ENCODE measurements at regions not wholly inside any gene's neighbourhood (a gene's known extent, or its start where the extent isn't known, plus 50 kb on each side); places are given as distances from the start of the nearest gene placed in this dataset.

- H3K4me3 ChIP-seq (ENCODE audit: low read depth, low read length) = no peak overlapping the region
- H3K27me3 ChIP-seq (ENCODE audit: control insufficient read depth, insufficient read depth, low read length) = no peaks in the 10 kb centered on the region; the same call in 1 of the 2 replicates
- CTCF ChIA-PET = interaction anchor here (0.9 kb wide), 1 partner anchor 23 kb away, joined by 3 read pairs; no protein-coding TSS in a partner anchor
- POLR2A ChIA-PET = no interaction called here
- TF ChIP-seq CTCF (IDR thresholded peaks at IDR 0.05; ENCODE audit: insufficient read depth, low read depth, low read length) = no peak
- H3K36me3 ChIP-seq (ENCODE audit: control insufficient read depth, insufficient read depth, low read length) = no peaks in the 10 kb centered on the region
- no peak for DNase-seq (ENCODE audit: low read depth)
Observed at GRCh38 chr3:102016417-102016816, 167.1 kb downstream of the NFKBIZ start.

GRCh38 chr3:102017784-102018183, 168.5 kb downstream of the NFKBIZ start:
- CTCF ChIA-PET = interaction anchor here (0.8 kb wide), 1 partner anchor 10 kb away, joined by 3 read pairs; no protein-coding TSS in a partner anchor
- Histone ChIP-seq H3K4me3 (ENCODE audit: low read depth, low read length) (no peak overlapping the region), H3K27me3 (ENCODE audit: control insufficient read depth, insufficient read depth, low read length) (no peaks in the 10 kb centered on the region; the same call in 1 of the 2 replicates), H3K36me3 (ENCODE audit: control insufficient read depth, insufficient read depth, low read length) (no peaks in the 10 kb centered on the region)
- TF ChIP-seq CTCF (IDR thresholded peaks at IDR 0.05; ENCODE audit: insufficient read depth, low read depth, low read length) = no peak
- DNase-seq (ENCODE audit: low read depth) = no peak
- POLR2A ChIA-PET = no interaction called here

GRCh38 chr3:102018551-102018950, 169.2 kb downstream of the NFKBIZ start:
- TF ChIP-seq CTCF (IDR thresholded peaks at IDR 0.05; ENCODE audit: insufficient read depth, low read depth, low read length) = no peak
- Histone ChIP-seq H3K36me3 (ENCODE audit: control insufficient read depth, insufficient read depth, low read length) (no peaks in the 10 kb centered on the region), H3K4me3 (ENCODE audit: low read depth, low read length) (no peak overlapping the region), H3K27me3 (ENCODE audit: control insufficient read depth, insufficient read depth, low read length) (no peaks in the 10 kb centered on the region; the same call in 1 of the 2 replicates)
- ChIA-PET CTCF (interaction anchor here (0.8 to 1.1 kb wide), 2 partner anchors 10 to 207 kb away, joined by 3 read pairs; no protein-coding TSS in a partner anchor), POLR2A (no interaction called here)
- DNase-seq (ENCODE audit: low read depth) = no peak

GRCh38 chr3:102020735-102021134, 171.4 kb downstream of the NFKBIZ start:
- Histone ChIP-seq H3K27me3 (ENCODE audit: control insufficient read depth, insufficient read depth, low read length) (no peaks in the 10 kb centered on the region; the same call in 1 of the 2 replicates), H3K4me3 (ENCODE audit: low read depth, low read length) (no peak overlapping the region), H3K36me3 (ENCODE audit: control insufficient read depth, insufficient read depth, low read length) (no peaks in the 10 kb centered on the region)
- POLR2A ChIA-PET = no interaction called here
- CTCF ChIA-PET = no interaction called here
- DNase-seq (ENCODE audit: low read depth) = no peak
- TF ChIP-seq CTCF (IDR thresholded peaks at IDR 0.05; ENCODE audit: insufficient read depth, low read depth, low read length) = no peak

DNA sequence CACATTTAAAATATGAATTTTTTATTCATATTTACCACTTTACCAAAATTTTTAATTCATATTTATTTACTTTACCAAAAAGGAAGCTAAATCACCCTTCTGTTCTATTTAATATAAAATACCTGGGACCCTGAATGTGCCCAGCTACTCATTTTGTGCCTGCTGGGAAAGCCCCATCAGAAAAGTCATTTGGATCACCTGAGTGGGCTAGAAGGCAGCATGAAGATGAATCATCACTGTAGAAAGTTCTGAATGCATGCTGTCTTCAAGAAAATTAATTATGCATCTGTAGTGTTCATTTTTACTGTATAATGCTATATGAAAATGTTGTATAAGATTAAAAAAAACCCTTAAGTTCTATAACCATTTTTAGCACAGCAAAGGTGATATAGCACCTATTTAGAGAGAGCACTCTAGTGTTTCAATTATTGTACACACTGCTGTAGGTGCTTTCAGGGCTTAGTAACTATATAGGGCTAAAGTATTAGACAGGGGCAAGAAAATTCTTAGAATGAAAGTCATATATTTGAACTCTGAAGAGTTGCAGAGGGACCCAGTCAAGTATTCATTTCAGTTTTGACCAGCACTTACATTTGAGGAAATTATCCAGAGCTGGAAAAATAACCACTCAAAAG, 175.1 kb downstream of the NFKBIZ start:
- Histone ChIP-seq H3K4me3 (ENCODE audit: low read depth, low read length) (no peak overlapping the region), H3K27me3 (ENCODE audit: control insufficient read depth, insufficient read depth, low read length) (no peaks in the 10 kb centered on the region), H3K36me3 (ENCODE audit: control insufficient read depth, insufficient read depth, low read length) (no peaks in the 10 kb centered on the region)
- no peak for DNase-seq (ENCODE audit: low read depth)
- CTCF ChIA-PET = interaction anchor here (0.5 kb wide), 1 partner anchor 39 kb away, joined by 3 read pairs; no protein-coding TSS in a partner anchor
- POLR2A ChIA-PET = no interaction called here
- TF ChIP-seq CTCF (IDR thresholded peaks at IDR 0.05; ENCODE audit: insufficient read depth, low read depth, low read length) = no peak

Measured in BJ (cell line).